ENCODE measurements at regions not wholly inside any gene's neighbourhood (a gene's known extent, or its start where the extent isn't known, plus 50 kb on each side); places are given as distances from the start of the nearest gene placed in this dataset.

DNA sequence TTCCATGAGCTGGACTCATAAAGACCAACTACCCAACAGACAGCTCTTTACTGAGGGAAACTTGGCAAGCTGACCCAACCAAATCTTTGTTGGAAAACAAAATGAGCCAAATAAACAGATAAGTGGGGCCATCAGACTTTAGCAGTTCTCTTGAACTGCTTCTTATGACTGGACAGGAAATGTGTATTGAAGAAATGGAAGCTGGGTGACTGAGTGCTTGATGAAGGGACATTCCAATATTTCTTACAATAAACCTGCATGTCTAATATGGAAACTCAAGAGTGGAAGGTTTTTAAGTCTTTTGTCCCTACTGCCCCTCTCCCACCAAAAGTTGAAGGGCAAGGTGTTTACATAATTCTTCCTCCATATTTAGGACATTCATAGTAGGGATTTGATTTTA, 218.8 kb upstream of the NR4A3 start:
- H3K4me3 ChIP-seq (ENCODE audit: low read depth, low read length) = no peak overlapping the region
- TF ChIP-seq, protein P1, sequence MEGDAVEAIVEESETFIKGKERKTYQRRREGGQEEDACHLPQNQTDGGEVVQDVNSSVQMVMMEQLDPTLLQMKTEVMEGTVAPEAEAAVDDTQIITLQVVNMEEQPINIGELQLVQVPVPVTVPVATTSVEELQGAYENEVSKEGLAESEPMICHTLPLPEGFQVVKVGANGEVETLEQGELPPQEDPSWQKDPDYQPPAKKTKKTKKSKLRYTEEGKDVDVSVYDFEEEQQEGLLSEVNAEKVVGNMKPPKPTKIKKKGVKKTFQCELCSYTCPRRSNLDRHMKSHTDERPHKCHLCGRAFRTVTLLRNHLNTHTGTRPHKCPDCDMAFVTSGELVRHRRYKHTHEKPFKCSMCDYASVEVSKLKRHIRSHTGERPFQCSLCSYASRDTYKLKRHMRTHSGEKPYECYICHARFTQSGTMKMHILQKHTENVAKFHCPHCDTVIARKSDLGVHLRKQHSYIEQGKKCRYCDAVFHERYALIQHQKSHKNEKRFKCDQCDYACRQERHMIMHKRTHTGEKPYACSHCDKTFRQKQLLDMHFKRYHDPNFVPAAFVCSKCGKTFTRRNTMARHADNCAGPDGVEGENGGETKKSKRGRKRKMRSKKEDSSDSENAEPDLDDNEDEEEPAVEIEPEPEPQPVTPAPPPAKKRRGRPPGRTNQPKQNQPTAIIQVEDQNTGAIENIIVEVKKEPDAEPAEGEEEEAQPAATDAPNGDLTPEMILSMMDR (IDR thresholded peaks at IDR 0.05; ENCODE audit: control insufficient read depth, extremely low read depth, insufficient read depth) = no peak
- DNase-seq (ENCODE audit: low read depth) = no peak

DNA sequence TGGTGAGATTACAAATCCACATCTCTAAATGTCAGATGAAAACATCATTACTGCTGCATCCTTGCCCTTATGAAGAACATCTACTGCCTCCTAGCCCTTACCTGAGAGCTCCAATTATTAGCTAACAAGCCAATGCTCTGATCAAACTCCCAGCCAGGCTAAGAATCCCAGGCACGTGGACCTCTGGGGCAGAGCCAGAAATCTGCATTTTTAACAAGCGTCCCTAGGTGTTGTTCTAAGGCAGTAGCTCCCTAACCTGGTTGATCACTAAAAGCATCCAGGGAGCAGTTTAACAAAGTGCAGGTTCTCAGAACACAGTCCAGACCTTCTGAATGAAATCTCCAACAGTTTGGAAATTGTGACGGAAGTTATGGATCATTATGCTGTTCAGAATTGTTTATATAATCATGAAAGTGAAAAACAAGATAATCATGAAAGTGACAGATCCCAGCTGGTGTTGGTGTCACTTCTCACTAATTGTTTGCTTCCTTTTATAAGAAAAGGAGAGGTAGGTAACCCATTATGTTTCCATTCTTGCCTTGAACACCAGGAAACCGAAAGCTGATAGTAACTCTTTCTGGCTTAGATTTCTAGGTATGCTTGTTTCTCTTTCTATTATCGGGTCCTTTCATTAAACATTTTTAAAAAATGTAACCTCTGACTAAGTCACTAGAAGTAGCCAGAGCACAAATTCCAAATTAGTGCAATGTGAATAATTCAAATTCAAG, 216.5 kb upstream of the NR4A3 start:
- TF ChIP-seq, protein P1 (IDR thresholded peaks at IDR 0.05; ENCODE audit: control insufficient read depth, extremely low read depth, insufficient read depth) = no peak
- no peak overlapping the region for H3K4me3 ChIP-seq (ENCODE audit: low read depth, low read length)
- DNase-seq (ENCODE audit: low read depth) = peak; percentile 1

DNA sequence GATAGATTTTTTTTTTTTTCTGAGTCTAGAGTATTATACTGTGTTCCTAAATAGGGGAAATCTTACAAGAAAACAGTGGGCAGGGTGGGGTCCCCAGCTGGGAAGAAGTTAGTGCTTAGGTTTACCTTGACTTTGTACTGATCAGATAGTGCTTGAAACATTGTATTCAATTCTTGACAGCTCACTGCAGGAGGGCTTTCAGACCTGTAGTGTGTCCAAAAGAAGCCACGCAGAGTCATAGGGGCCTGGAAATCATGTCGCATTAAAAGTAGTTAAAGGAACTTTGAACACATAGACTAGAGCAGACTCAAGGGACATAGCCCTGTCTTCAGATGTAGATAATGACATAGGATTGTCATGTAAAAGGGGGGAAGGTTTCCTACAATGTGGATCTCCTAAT, 215.4 kb upstream of the NR4A3 start:
- no peak overlapping the region for H3K4me3 ChIP-seq (ENCODE audit: low read depth, low read length)
- DNase-seq (ENCODE audit: low read depth) = no peak
- TF ChIP-seq, protein P1 (IDR thresholded peaks at IDR 0.05; ENCODE audit: control insufficient read depth, extremely low read depth, insufficient read depth) = no peak

DNA sequence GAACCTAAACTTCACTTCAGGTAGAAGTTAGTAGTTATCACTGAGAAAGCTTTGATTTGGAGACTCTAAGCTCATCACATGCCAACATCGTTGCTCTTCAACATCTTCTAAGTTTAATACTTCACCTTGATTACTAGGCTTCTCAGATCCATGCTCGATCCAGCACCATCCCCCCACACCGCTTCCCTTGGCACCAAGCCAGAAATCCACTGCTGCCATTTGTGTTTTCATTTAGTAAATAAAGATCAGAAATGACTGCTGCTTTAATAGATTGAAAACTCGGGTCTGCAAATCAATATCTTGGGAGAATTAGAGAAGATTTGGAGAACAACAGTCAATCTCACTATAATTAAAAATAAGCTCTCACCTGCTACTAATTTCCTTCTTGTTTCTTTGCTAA, 214.7 kb upstream of the NR4A3 start:
- no peak for DNase-seq (ENCODE audit: low read depth)
- TF ChIP-seq, protein P1 (IDR thresholded peaks at IDR 0.05; ENCODE audit: control insufficient read depth, extremely low read depth, insufficient read depth) = no peak
- H3K4me3 ChIP-seq (ENCODE audit: low read depth, low read length) = no peak overlapping the region

DNA sequence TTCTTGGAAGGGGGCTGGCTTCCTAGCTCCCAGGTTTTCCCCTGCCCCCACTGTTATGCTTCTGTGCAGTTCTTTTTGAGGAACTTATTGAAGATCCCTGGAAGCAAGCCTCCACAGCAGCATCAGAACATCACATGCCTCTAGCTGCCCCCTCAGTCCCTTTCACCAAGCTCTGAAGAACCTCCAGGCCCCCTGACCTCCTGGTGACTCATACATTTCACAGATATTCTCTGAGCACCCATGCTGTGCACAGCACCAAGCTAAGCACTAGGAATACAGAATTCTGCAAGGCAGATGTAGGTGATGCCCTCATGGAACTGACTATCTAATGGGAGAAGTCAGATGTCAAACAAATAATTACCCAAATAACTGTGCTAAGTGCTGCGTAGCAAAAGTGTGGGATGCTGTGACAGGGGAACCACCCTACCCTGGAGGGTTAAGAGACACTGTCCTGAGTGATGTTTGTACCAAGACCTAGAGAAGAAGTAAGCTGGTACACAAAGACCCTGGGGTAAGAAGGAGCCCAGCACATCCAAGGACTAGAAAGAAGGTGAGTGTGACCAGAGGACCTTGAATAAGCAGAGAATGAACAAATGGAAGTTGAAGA, 213.7 kb upstream of the NR4A3 start:
- TF ChIP-seq, protein P1 (IDR thresholded peaks at IDR 0.05; ENCODE audit: control insufficient read depth, extremely low read depth, insufficient read depth) = no peak
- H3K4me3 ChIP-seq (ENCODE audit: low read depth, low read length) = no peak overlapping the region
- DNase-seq (ENCODE audit: low read depth) = no peak

DNA sequence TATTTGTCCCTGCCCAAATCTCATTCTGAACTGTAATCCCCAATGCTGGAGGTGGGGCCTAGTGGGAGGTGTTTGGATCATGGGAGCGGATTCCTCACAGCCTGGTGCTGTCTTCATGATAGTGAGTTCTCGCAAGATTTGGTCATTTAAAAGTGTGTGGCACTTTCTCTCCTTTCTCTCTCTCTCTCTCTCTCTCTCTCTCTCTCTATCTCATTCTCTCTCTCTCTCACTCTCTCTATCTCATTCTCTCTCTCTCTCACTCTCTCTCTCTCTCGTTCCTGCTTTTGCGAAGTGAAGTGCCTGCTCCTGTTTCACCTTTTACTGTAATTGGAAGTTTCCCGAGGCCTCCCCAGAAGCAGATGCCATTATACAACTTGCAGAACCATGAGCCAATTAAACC, 207.3 kb upstream of the NR4A3 start:
- TF ChIP-seq, protein P1 (IDR thresholded peaks at IDR 0.05; ENCODE audit: control insufficient read depth, extremely low read depth, insufficient read depth) = no peak
- H3K4me3 ChIP-seq (ENCODE audit: low read depth, low read length) = no peak overlapping the region
- DNase-seq (ENCODE audit: low read depth) = no peak

DNA sequence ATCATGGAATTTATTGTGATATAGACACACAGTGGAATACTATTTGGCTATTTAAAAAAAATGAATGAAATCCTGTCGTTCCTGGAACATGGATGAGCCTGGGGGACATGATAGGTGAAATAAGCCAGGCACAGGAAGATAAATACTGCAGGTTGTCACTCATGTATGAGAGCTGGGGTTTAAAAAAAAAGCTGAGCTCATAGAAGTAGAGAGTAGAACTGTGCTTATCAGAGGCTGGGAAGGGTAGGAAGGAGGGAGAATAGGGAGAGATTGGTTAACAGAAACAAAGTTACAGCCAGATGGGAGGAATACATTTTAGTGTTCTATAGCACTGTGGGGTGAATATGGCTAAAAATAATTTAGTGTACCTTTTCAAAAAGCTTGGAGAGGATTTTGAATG, 200.6 kb upstream of the NR4A3 start:
- no peak for DNase-seq (ENCODE audit: low read depth)
- H3K4me3 ChIP-seq (ENCODE audit: low read depth, low read length) = no peak overlapping the region
- TF ChIP-seq, protein P1 (IDR thresholded peaks at IDR 0.05; ENCODE audit: control insufficient read depth, extremely low read depth, insufficient read depth) = no peak
